CD4-positive, alpha-beta T cell treated with Interleukin-21 for 1 hour (primary cell): ENCODE measurements at regions not wholly inside any gene's neighbourhood (a gene's known extent, or its start where the extent isn't known, plus 50 kb on each side); places are given as distances from the start of the nearest gene placed in this dataset.
"Not testable (repeated sequence)": the region's sequence is repeated elsewhere in the genome, so short reads cannot be mapped to it uniquely, and the experiment has no call there.

Source experiments
- DNase-seq: peaks from one replicate; pipeline ENCODE4 v3.0.0-alpha.2; 2020

- DNase-seq = no peak
These were observed 924.5 kb upstream of the GOT2 start for GRCh38 chr16:59658572-59658971.

GRCh38 chr16:59655031-59655430, 920.9 kb upstream of the GOT2 start:
- no peak for DNase-seq

DNA sequence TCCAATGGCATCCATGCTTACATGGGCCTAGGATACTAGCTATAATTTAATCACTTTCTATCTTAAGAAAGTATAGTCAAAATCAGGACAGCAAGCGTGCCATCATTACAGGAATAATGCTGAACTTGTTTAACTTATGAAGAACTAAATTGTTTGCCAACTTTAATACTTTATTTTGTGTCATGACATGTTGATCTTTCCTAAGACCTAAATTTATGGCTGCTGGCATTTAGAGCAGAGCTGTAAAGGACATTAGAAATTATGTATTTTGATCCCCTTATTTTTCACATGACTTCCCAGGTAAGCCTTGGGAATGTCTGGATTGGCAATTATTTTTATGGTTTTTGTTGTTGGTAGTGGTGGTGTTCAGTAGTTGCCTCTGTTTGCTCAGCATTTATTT, 920.3 kb upstream of the GOT2 start:
- DNase-seq = no peak

- no peak for DNase-seq
These were observed 917.5 kb upstream of the GOT2 start for GRCh38 chr16:59651662-59652061.

GRCh38 chr16:59645194-59645593, 911.1 kb upstream of the GOT2 start:
- no peak for DNase-seq

GRCh38 chr16:59635674-59636073, 901.6 kb upstream of the GOT2 start:
- no peak for DNase-seq

DNA sequence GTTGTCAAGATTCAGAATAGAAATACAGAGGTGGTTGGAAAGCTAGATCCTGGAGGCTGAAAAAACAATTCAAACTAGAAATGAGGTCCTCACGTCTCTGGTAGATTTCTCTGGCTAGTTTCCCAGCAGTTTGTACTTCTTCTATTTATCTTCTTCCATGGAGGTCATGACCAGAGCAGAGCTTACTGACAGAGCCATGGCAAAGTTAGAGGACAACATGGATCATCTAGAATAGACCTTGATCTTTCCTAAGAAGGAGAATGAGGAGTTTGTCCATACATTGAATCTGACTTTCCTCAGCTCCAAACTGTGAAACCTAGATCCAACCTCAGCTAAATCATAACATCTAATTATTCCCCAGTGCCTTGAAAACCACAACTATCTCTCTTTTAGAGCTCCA, 900.8 kb upstream of the GOT2 start:
- no peak for DNase-seq

GRCh38 chr16:59634004-59634579, 900.0 kb upstream of the GOT2 start:
- DNase-seq = no peak

DNA sequence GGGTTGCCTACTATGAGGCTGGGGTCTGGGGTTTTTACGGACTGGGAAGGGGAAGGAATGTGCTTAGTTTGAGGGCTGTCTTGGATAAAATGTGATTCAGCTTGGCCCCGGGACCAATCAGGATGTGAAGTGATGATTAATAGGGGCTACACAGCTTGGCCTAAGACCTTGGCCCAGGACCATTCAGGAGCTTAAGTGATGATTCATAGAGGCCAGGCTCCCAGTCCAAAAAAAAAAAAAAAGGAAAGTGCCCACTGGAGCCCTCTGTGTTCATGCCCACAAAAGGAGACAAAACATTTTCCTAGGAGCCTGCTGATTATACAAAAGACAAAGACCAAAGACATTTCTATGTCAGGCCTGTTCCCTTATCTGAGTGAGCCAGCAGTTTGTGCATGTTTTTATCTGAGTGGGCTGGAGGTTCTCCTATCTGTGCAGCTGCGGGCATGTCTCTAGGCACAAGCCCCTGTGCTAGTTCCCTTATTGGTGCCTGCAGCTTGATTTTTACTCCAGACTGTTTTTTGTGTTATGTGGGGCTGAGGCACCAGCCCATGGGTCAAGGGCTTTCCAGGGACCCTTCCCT, 898.2 kb upstream of the GOT2 start:
- no peak for DNase-seq

GRCh38 chr16:59624381-59624780, 890.3 kb upstream of the GOT2 start:
- not testable (repeated sequence) for DNase-seq

GRCh38 chr16:59614466-59615240, 880.5 kb upstream of the GOT2 start:
- no peak for DNase-seq

GRCh38 chr16:59612910-59613620, 878.9 kb upstream of the GOT2 start:
- DNase-seq = not testable (repeated sequence)

DNA sequence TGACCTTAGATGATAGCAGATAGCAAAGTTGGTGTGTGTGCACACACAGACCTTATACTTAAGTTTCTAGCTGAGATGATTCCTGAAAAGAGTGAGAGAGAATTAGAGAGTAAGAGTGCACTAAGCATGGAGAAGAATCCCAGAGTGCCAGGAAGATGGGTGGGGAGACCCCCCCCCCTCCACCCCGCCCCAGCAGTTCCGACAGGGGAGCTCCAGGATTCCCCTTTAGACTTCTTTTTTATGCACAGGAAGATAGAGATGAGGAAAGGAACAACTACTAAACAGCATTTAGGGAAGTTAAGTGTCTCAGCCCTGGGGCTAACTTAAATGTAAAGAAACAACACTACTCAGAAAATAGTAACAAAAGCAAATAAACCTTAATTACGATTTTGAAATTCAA, 878.0 kb upstream of the GOT2 start:
- DNase-seq = no peak

GRCh38 chr16:59611556-59611955, 877.4 kb upstream of the GOT2 start:
- no peak for DNase-seq

GRCh38 chr16:59605706-59606105, 871.6 kb upstream of the GOT2 start:
- no peak for DNase-seq

DNA sequence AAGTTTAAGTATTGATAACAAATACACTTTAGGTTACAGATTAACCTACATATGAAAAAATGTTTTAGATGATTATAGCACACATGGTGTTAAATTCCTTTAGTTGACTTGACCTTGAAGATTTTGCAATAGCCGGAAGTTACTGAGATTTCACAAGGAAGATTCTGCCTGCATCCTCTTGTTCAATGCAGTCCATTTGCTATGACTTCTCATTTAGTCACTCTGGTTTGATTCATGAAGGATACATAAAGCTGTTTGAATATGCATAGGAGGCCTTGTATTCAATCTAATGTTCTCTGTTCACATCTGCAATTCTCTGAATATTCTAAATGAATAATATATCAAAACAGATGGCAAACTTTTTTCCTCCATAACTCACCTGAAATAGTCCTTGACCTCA, 870.2 kb upstream of the GOT2 start:
- no peak for DNase-seq

DNA sequence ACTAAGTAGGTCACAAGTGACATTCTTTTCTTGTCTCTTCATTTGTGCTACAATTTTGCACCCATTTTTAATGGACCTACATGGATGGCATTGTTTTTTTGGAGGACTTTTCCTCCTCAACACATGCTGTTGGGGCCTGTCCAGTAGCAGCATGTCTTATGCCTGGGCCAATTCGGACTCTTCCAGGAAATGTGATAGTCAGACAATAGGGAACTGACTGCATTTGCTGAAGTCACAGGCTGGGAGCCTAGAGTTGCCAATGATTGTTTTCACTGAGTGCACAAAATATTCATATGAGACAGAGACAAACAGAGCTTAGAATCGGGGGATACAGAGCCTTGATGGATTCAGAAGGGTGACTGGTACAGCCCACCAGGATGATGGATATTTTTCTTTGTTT, 867.3 kb upstream of the GOT2 start:
- no peak for DNase-seq

DNA sequence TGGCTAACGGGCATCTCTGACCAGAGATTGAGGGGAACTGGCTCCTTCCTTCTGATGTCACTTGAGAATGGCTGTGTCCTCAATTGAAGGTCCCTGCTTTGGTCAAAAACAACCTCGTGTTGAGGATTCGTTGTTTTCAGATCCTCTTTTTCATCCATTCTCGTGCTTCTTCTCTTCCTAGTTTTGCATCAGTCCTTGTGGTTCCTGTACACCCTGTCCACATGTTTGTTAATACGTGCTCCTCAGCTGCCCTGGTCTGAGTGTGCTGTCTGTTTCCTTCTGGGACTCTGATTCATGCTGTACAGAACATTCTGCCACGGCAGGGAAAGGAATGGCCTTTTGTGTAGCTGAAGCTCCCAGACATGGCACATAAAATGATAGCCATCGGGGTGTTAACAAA, 863.2 kb upstream of the GOT2 start:
- DNase-seq = no peak

DNA sequence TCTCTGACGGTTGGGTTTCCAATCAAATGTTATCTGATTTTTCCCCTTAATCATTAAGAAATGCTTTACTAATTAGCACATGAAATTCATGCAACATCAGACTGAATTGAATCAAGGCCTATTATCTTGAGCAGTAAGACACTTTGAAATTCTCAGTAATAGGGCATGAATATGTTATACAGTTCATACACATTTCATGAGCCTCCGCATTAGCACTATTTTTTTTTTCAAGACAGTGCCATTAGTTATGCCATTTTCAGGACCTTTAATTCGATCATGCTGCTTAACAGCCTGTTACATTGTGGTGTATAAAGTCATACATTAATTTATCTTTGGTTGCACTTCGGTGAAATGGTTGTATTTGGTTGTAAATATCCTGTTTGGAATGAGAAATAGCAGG, 862.6 kb upstream of the GOT2 start:
- DNase-seq = no peak

DNA sequence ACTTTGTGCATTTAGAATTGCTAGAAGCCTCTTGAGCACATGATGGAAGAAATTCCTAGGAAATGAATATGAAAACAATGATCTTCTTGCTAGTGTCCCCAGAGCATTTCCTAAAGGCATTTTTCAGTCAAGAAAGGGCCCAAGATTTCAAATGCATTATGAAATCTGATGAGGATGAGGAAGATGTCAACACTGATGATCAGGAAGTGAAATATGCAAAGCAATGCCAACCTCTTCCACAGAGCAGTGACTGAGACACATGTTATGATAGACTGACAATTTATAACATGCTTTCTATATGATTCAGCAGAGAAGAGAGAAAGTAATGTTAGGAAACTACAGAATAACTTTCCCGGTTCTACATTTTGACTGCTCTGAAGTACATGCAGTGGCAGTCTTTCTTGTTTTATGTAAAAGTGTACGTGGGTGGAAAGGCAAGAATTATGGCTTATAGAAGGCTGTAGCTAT, 859.1 kb upstream of the GOT2 start:
- DNase-seq = no peak

GRCh38 chr16:59591480-59591879, 857.4 kb upstream of the GOT2 start:
- DNase-seq = no peak

GRCh38 chr16:59590845-59591244, 856.7 kb upstream of the GOT2 start:
- no peak for DNase-seq

DNA sequence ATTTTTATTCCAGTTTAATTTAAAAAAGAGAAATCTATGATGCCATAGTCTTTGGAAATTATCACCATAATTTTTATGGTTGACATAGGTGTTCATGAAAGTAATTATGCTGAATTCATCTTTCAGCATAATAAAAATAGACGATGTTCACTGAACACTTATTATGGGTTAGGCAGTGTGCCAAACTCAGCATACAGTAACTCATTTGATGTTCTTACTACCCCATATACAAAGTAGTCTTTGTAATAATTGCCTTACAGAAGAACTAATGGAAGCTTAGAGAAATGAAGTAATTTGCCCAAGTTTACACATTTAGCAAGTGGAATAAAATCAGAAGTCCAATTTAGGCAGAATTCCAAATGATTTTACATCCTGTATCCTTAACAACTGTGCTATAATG, 852.2 kb upstream of the GOT2 start:
- DNase-seq = no peak

DNA sequence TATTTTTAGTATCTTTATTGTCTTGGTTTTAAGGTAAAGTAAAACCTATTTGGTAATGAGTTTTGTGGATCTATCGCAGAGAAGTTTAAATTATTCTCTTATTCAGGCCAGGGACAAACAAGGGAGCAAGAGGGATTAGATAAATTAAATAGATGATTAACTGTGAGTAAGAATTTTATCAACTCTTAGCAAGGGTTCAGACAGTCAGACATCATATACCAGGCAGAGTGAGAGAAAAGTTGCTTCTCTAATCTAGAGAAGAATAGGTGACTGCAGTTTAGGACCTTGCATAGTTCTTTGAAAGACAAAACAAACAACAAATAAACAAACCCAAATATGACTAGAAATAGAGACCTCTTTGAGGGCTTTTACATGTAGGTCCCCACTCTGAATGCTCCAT, 840.2 kb upstream of the GOT2 start:
- DNase-seq = no peak
